GM12878 (cell line): ENCODE measurements at regions not wholly inside any gene's neighbourhood (a gene's known extent, or its start where the extent isn't known, plus 50 kb on each side); places are given as distances from the start of the nearest gene placed in this dataset.

Experiments used
- ATAC-seq: fragments of 200-7000 bp; cut with Tn5 transposase; 3 replicates; pipeline ENCODE4 v1.9.1; 2020; ENCODE audit warnings: mild to moderate bottlenecking, moderate library complexity
- BruUV-seq: library from RNA; stranded (reverse); fragments of 400-500 nt; replicated peaks from 2 replicates; lab custom pipeline; 2021; lab: Mats Ljungman, UMichigan
- CTCF ChIA-PET: fragments of 300-600 bp; sonication (Branson Sonifier 250); formaldehyde crosslinking; extraction: SDS; loops from one replicate; lab custom pipeline; 2021; ENCODE audit warnings: inconsistent platforms; lab: Yijun Ruan, JAX
- POLR2A ChIA-PET: fragments of 350-600 bp; formaldehyde crosslinking; extraction: SDS; loops from one replicate; lab custom pipeline; 2021; ENCODE audit warnings: inconsistent platforms; lab: Charles Lee
- RAD21 ChIA-PET: fragments of 300-600 bp; sonication (Branson Sonifier 250); formaldehyde crosslinking; loops from one replicate; lab custom pipeline; 2023; ENCODE audit warnings: antibody characterized with exemption; ENCODE audit not compliant: unreplicated experiment; lab: Charles Lee
- SMC1A ChIA-PET: fragments of 300-600 bp; sonication (Branson Sonifier 250); formaldehyde crosslinking; loops from one replicate; lab custom pipeline; 2023; ENCODE audit not compliant: unreplicated experiment, uncharacterized antibody; lab: Charles Lee
- DNase-seq: peaks from one replicate; pipeline ENCODE4 v3.0.0-alpha.2; 2011; ENCODE audit warnings: low read depth, low spot score
- FAIRE-seq: peaks from 3 replicates; lab custom pipeline; 2011; peaks lifted over from hg19 to GRCh38; lab: Jason Lieb, UNC
- H2AFZ ChIP-seq: 2 replicates; pipeline ENCODE4 v1.6.0; 2011; ENCODE audit warnings: low read depth, low read length, control low read depth; ENCODE audit not compliant: control insufficient read depth
- H3K27ac ChIP-seq: 2 replicates; pipeline ENCODE4 v1.5.1; 2011; ENCODE audit warnings: control low read depth; ENCODE audit not compliant: control insufficient read depth, insufficient read depth
- H3K27me3 ChIP-seq, 2 experiments: replicated peaks in 1 of 2; 2 replicates each; pipeline versions ENCODE4 v1.6.0 to v1.6.1; 2011; ENCODE audit warnings: low read length in 1 of 2; ENCODE audit not compliant: control insufficient read depth in 2 of 2, insufficient read depth in 2 of 2
- H3K36me3 ChIP-seq, 2 experiments: 2 replicates each; pipeline ENCODE4 v1.5.1; 2011; ENCODE audit warnings: low read length in 1 of 2; ENCODE audit not compliant: control insufficient read depth in 2 of 2, insufficient read depth in 2 of 2
- H3K4me1 ChIP-seq: 2 replicates; pipeline ENCODE4 v1.6.1; 2011; ENCODE audit warnings: mild to moderate bottlenecking, low read length, moderate library complexity, mixed read lengths; ENCODE audit not compliant: control insufficient read depth, insufficient read depth
- H3K4me2 ChIP-seq: 2 replicates; pipeline ENCODE4 v1.6.0; 2011; ENCODE audit warnings: control low read depth; ENCODE audit not compliant: control insufficient read depth, insufficient read depth
- H3K4me3 ChIP-seq: fragments of 200-600 bp; sonication (generic); 2 replicates; pipeline ENCODE4 v1.5.1; 2016
- H3K79me2 ChIP-seq: 2 replicates; pipeline ENCODE4 v1.6.0; 2011; ENCODE audit warnings: low read length; ENCODE audit not compliant: control insufficient read depth, insufficient read depth
- H3K9ac ChIP-seq: 2 replicates; pipeline ENCODE4 v1.8.0; 2011; ENCODE audit warnings: low read length, control low read depth, mixed read lengths; ENCODE audit not compliant: control insufficient read depth, insufficient read depth
- H3K9me3 ChIP-seq: replicated peaks from 3 replicates; pipeline ENCODE4 v1.5.1; 2011; ENCODE audit warnings: mild to moderate bottlenecking, low read length; ENCODE audit not compliant: control insufficient read depth, insufficient read depth
- H4K20me1 ChIP-seq: 2 replicates; pipeline ENCODE4 v1.6.0; 2011; ENCODE audit not compliant: control insufficient read depth, insufficient read depth
- BRCA1 ChIP-seq: IDR thresholded peaks from 2 replicates; pipeline ENCODE4 v1.6.1; 2011; ENCODE audit warnings: low read depth, low read length, improper control_type of control experiment
- EZH2 ChIP-seq: IDR thresholded peaks from 2 replicates; pipeline ENCODE4 v1.6.1; 2012; ENCODE audit warnings: low read depth, mild to moderate bottlenecking, control low read depth, inconsistent platforms, low read length, borderline replicate concordance; ENCODE audit not compliant: control insufficient read depth
- FOS ChIP-seq: IDR thresholded peaks from 3 replicates; pipeline ENCODE4 v1.6.1; 2011; ENCODE audit warnings: borderline replicate concordance; ENCODE audit not compliant: insufficient read length; ENCODE audit errors: extremely low read depth
- HDAC6 ChIP-seq: fragments of 200-600 bp; sonication (generic); IDR thresholded peaks from one replicate; pipeline ENCODE4 v1.8.0; 2017; ENCODE audit warnings: antibody characterized with exemption; ENCODE audit not compliant: unreplicated experiment
- HSF1 ChIP-seq: fragments of 150-350 bp; IDR thresholded peaks from 2 replicates; pipeline ENCODE4 v1.6.1; 2014; ENCODE audit warnings: mild to moderate bottlenecking, low read depth, low read length
- NR2C2 ChIP-seq: IDR thresholded peaks from 2 replicates; pipeline ENCODE4 v1.6.1; 2011; ENCODE audit warnings: borderline replicate concordance, low read depth; ENCODE audit not compliant: control insufficient read depth, insufficient read length
- PAX8 ChIP-seq: fragments of 450-650 bp; IDR thresholded peaks from 2 replicates; pipeline ENCODE4 v1.6.1; 2017; ENCODE audit warnings: mild to moderate bottlenecking, moderate library complexity
- RELA ChIP-seq: fragments of 450-650 bp; IDR thresholded peaks from 2 replicates; pipeline ENCODE4 v1.8.0; 2014; ENCODE audit warnings: borderline replicate concordance; ENCODE audit not compliant: partially characterized antibody
- SREBF1 ChIP-seq: IDR thresholded peaks from 2 replicates; pipeline ENCODE4 v1.6.1; 2012; ENCODE audit warnings: mild to moderate bottlenecking, low read length
- SREBF2 ChIP-seq: IDR thresholded peaks from 2 replicates; pipeline ENCODE4 v1.6.1; 2012; ENCODE audit warnings: mild to moderate bottlenecking, low read length
- USF2 ChIP-seq: IDR thresholded peaks from 2 replicates; pipeline ENCODE4 v1.6.1; 2011; ENCODE audit warnings: low read depth, low read length, improper control_type of control experiment, borderline replicate concordance
- ZBTB11 ChIP-seq: fragments of 450-650 bp; formaldehyde crosslinking; IDR thresholded peaks from 2 replicates; pipeline ENCODE4 v1.5.0; 2022; ENCODE audit warnings: mild to moderate bottlenecking, missing genetic modification characterization
- WGBS: methylation state at CpG from one replicate; pipeline ENCODE4 v1.1.6; 2016; ENCODE audit warnings: low lambda C conversion rate; ENCODE audit not compliant: insufficient replicate concordance, insufficient coverage; ENCODE audit errors: missing lambda C conversion rate; 5-methylcytosine and 5-hydroxymethylcytosine counted together
- in situ Hi-C: fragments of 300-500 bp; cut with MboI; formaldehyde crosslinking; loops from 9 replicates; pipeline ENCODE4 v1.14.3; 2018; ENCODE audit warnings: mixed read lengths
- intact Hi-C: fragments of 100-400 bp; cut with micrococcal nuclease; formaldehyde crosslinking; loops from one replicate; pipeline ENCODE4 v1.14.2; 2022; ENCODE audit not compliant: unreplicated experiment

GRCh38 chr22:48757985-48758561, 1069.6 kb downstream of the BRD1 start:
- ChIA-PET POLR2A (no interaction called here), SMC1A (no interaction called here)
- Histone ChIP-seq H3K9me3 (no peaks in the 10 kb centered on the region; the same call in 2 of the 3 replicates), H3K4me1 (no peaks in the 10 kb centered on the region), H3K27ac (no peak overlapping the region), H3K27me3 (no peaks in the 10 kb centered on the region), H3K4me2 (no peak overlapping the region)
- TF ChIP-seq PAX8: no peak
- TF ChIP-seq ZBTB11 (CRISPR knock-in tag): no peak
- no peak for TF ChIP-seq HDAC6
- TF ChIP-seq HSF1: no peak
- no peak for TF ChIP-seq USF2
- TF ChIP-seq RELA: no peak
- TF ChIP-seq EZH2: no peak
- TF ChIP-seq FOS: no peak
- TF ChIP-seq SREBF1: no peak
- TF ChIP-seq NR2C2: no peak
- no peak for TF ChIP-seq SREBF2
- no peak for TF ChIP-seq BRCA1
- TF ChIP-seq, all 136 proteins: peak for 0
- intact Hi-C loops: no loop called here
- Histone ChIP-seq H3K79me2 (no peaks in the 10 kb centered on the region), H4K20me1 (no peaks in the 10 kb centered on the region), H3K4me3 (no peak overlapping the region), H3K9ac (no peak overlapping the region), H3K36me3 (no peaks in the 10 kb centered on the region), H2AFZ (no peak overlapping the region)
- WGBS: 42% methylated on average over 17 of the region's 17 CpGs
- DNase-seq: no peak
- no peak for FAIRE-seq
- ChIA-PET RAD21 (no interaction called here), CTCF (no interaction called here)
- no TSS peak for BruUV-seq
- ATAC-seq: no peak
- in situ Hi-C loops: no loop called here
